GM12874 (cell line): ENCODE measurements at regions not wholly inside any gene's neighbourhood (a gene's known extent, or its start where the extent isn't known, plus 50 kb on each side); places are given as distances from the start of the nearest gene placed in this dataset.

ENCODE experiments used
- CTCF ChIP-seq: IDR thresholded peaks from 2 replicates; pipeline ENCODE4 v1.5.1; 2011; ENCODE audit warnings: low read depth, mild to moderate bottlenecking, control low read depth, low read length, moderate library complexity; ENCODE audit not compliant: insufficient read depth

GRCh38 chr3:105094588-105094987, 272.1 kb upstream of the ALCAM start:
- no peak for TF ChIP-seq CTCF

- no peak for TF ChIP-seq CTCF
Measured at GRCh38 chr3:105096071-105096470, 270.6 kb upstream of the ALCAM start.

- no peak for TF ChIP-seq CTCF
Measured at GRCh38 chr3:105101603-105102002, 265.1 kb upstream of the ALCAM start.

- TF ChIP-seq CTCF, result no peak
Measured at GRCh38 chr3:105103139-105103538, 263.6 kb upstream of the ALCAM start.

- no peak for TF ChIP-seq CTCF
Measured at GRCh38 chr3:105108823-105109222, 257.9 kb upstream of the ALCAM start.

- no peak for TF ChIP-seq CTCF
Measured at GRCh38 chr3:105118905-105119304, 247.8 kb upstream of the ALCAM start.

GRCh38 chr3:105119801-105120340, 246.8 kb upstream of the ALCAM start:
- no peak for TF ChIP-seq CTCF

GRCh38 chr3:105130911-105131310, 235.8 kb upstream of the ALCAM start:
- TF ChIP-seq CTCF, result no peak
